Renal cortex interstitium (tissue), 11 donors: ENCODE measurements at regions not wholly inside any gene's neighbourhood (a gene's known extent, or its start where the extent isn't known, plus 50 kb on each side); places are given as distances from the start of the nearest gene placed in this dataset.

Experiments
- DNase-seq, 11 donors: peaks; one replicate each; pipeline ENCODE4 v3.0.0-alpha.2; 2013; ENCODE audit warnings: low read depth in 9 of 11, low spot score in 4 of 11; ENCODE audit errors: extremely low read depth in 1 of 11

- no peak for DNase-seq
Measured at GRCh38 chr2:12170121-12170520, 423.7 kb downstream of the LPIN1 start.

- no peak for DNase-seq
Measured at GRCh38 chr2:12173271-12173942, 427.0 kb downstream of the LPIN1 start.

DNA sequence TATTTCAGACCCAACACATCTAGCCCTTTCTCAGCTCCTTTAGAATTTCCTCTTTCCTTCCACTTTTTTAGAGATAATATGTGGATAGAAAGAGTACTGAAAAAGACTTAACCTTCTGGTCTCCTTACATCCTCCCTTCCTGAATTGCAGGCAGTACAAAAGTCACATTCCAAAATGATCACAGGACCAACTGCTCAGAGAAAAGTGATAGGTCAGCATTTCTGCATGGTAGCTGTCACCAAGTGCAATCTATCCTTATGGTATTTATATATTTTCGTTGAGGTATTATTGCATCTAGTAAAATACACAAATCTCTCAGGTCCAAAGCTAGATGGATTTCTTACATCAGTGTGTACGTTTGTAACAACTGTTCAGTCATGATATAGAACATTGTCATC lies 427.5 kb downstream of the LPIN1 start:
- no peak for DNase-seq

- no peak for DNase-seq
Measured at GRCh38 chr2:12175323-12175722, 428.9 kb downstream of the LPIN1 start.

- peak in 3 of 11 donors; percentile 28 to 47 (median 32) for DNase-seq
Measured at GRCh38 chr2:12176623-12177454, 430.4 kb downstream of the LPIN1 start.

GRCh38 chr2:12177455-12178288 lies 431.2 kb downstream of the LPIN1 start:
- peak in 9 of 11 donors; percentile 45 to 80 (median 58) for DNase-seq

- no peak for DNase-seq
Measured at GRCh38 chr2:12178289-12179080, 432.1 kb downstream of the LPIN1 start.

DNA sequence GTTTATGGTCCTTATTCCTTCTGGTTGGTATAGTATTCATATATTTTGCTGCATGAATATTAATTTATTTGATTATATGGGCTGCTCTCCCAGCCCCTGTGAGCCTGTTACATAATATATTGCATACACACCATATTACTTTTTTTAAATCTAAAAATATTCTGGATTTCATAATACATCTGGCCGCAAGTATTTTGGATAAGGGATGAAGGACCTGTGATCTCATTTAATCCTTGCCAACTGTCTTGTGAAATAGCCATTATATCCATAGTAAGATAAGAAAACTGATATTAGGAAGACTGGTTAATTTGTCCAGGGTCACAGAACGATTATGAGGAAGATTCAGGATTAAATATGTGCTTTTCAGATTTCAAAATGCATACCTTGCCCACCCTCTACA lies 433.6 kb downstream of the LPIN1 start:
- DNase-seq: no peak

DNA sequence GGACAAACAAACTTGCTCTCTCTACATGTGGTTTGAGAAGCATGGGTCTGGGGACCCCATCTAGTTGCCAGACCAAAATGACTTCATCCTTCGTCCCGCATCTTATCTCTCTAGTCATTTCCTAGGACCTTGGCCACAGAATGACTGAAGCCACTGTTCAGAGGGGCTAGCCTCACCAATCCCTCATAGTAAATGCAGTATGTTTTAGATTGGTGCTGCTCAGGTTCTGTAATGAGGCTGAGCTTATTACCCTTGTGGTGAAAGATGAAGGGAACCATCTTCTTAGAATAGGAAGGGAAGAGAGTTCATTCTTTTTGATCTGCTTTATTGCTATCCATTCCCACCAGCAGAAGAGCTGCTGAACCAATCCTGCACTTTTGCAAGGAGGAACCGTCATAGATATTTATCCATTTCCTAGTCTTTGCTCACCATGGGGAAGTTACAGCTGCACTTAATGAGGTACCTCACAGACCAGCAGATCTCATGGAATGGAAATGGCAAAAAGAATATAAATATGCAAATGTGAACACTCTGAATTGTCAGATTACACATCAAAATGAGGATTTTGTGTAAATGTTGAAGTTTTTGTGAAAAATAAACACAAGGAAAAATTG lies 436.7 kb downstream of the LPIN1 start:
- DNase-seq: no peak

- no peak for DNase-seq
Measured at GRCh38 chr2:12192762-12193161, 446.3 kb downstream of the LPIN1 start.

DNA sequence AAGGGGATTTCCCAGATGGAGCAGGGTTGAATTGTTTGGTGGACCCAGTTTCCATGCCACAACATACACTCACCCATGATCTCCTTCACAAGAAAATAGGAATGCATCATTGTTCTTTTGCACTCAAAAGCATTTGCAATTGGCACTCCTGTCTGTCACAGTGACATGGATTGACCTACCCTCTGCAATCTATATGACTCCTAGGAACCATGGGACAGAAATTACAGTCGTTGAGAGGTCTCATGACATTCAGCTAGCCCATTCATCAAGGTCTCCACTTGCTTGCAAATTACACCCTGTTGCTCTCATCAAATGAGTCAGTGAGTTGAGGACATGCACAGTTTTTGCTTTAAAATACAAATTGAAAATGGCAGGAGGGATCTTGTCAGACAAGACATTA lies 448.5 kb downstream of the LPIN1 start:
- DNase-seq: no peak

- DNase-seq: no peak
Measured at GRCh38 chr2:12196495-12196894, 450.1 kb downstream of the LPIN1 start.

- no peak for DNase-seq
Measured at GRCh38 chr2:12197133-12197532, 450.7 kb downstream of the LPIN1 start.

- peak in 3 of 11 donors; percentile 45 to 55 (median 51) for DNase-seq
Measured at GRCh38 chr2:12199491-12200211, 453.2 kb downstream of the LPIN1 start.

GRCh38 chr2:12201369-12201768 lies 454.9 kb downstream of the LPIN1 start:
- DNase-seq: no peak

DNA sequence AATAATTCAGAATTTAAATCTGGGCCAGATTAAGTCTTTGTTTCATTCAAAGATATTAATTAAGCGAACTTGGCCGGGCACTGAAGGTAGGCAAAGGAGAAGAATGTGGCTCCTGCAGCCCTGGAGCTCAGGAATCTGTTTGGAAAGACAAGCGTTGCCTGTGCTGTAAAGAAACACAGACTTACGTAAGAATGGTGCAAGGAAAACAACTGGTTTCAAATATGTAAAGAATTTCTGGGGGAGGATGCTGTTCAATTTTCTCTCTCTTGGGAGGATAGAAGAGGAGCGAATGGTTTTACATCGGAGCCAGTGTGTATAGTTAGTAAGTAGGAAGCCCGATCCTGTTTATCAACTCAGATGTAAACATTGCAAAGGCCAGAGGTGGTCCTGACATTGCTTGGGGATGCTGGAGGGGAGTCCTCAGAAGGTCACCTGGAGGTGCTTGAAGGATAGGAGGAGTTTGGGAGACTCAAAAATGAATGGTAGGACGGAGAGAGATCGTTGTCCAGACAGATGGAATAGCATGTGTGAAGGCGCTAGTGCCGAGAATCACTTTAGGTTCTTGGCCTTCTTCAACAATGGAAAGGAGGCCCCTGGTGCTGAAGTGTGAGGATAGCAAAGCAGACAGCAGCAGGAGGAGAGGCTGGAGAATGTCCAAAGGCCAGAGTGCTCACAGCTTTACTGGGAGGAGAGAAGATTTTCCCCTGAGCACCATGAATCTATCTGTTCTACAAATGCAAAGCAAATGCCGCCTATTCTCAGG lies 456.1 kb downstream of the LPIN1 start:
- peak in 1 of 11 donors; percentile 57 for DNase-seq

- no peak for DNase-seq
Measured at GRCh38 chr2:12203528-12203927, 457.1 kb downstream of the LPIN1 start.
